Activated CD8-positive, alpha-beta memory T cell treated with anti-CD3 and anti-CD28 coated beads for 36 hours (primary cell): ENCODE measurements at regions not wholly inside any gene's neighbourhood (a gene's known extent, or its start where the extent isn't known, plus 50 kb on each side); places are given as distances from the start of the nearest gene placed in this dataset.

Source experiments
- CTCF ChIA-PET: fragments of 350-600 bp; sonication (Branson Sonifier 250); formaldehyde crosslinking; loops from one replicate; lab custom pipeline; 2021; ENCODE audit warnings: antibody characterized with exemption; lab: Charles Lee
- POLR2A ChIA-PET: fragments of 350-600 bp; sonication (Branson Sonifier 250); formaldehyde crosslinking; loops from one replicate; lab custom pipeline; 2021; ENCODE audit warnings: antibody characterized with exemption; lab: Charles Lee

DNA sequence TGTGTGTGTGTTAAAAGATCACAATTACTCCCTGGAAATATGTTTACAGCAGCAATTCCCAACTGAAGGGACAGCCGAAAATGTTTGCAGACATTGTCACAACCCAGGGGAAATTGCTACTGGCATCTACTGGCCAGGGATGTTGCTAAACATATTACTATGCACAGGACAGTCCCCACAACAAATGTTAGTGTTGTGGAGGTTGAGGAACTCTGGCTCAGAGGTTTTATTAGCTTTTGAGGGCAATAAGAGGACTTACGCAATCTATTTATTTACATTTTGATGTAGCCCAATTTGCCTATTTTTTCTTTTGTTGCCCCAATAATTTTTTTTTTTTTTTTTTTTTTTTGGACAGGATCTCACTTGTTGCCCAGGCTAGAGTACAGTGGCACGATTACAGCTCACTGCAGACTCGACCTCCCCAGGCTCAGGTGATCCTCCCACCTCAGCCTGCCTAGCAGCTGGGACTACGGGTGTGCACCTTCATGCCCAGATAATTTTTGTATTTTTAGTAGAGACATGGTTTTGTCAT is 154.1 kb downstream of the RPS12 start:
- ChIA-PET POLR2A (no interaction called here), CTCF (no interaction called here)

GRCh38 chr6:132969196-132969595 is 154.8 kb downstream of the RPS12 start:
- CTCF ChIA-PET = no interaction called here
- POLR2A ChIA-PET = no interaction called here

- ChIA-PET POLR2A (no interaction called here), CTCF (interaction anchor here (0.8 to 1.1 kb wide), 2 partner anchors 67 to 347 kb away, joined by 3 read pairs; no protein-coding TSS in a partner anchor)
These were observed 157.3 kb downstream of the RPS12 start for GRCh38 chr6:132971676-132972075.

DNA sequence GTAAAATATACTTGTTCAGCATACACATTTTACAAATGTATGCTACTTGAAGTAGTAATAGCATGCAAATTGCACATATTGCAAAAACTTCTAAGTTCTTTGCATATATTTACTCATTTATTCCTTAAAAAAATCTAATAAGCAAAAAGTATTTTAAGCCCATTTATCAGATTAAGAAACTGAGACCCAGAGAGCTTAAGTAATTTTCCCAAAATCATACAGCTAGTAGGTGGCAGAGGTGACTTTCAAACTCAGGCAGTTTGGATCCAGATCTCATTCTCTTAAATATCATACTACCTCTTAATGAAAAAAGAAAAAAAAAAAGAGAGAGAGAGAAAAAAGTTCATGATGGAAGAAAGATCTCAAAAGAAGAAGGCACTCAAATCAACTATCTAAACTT is 157.9 kb downstream of the RPS12 start:
- ChIA-PET CTCF (interaction anchor here (1.1 kb wide), 1 partner anchor 346 kb away, joined by 3 read pairs; no protein-coding TSS in a partner anchor), POLR2A (no interaction called here)

DNA sequence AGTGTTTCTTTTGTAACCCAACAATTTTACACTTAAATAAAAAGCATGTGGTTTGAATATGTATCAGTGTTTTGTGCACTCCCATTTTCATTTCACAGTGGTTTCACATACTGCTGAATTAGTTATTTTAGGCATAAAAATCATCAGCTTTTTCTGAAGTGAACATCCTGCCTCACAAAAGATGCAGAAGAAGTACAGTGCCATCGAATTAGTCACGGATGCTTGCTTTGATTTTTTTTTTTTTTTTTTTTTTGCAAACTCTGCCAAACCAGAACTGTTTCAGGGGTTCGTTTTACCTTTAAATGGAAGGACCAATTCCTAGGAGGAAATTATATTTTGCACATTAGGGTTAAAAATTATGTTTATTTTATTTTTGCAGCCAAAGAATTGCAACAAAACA is 158.6 kb downstream of the RPS12 start:
- ChIA-PET POLR2A (no interaction called here), CTCF (interaction anchor here (0.7 kb wide), 1 partner anchor 18 kb away, joined by 4 read pairs; no protein-coding TSS in a partner anchor)

- CTCF ChIA-PET = interaction anchor here (0.7 kb wide), 1 partner anchor 18 kb away, joined by 4 read pairs; no protein-coding TSS in a partner anchor
- POLR2A ChIA-PET = no interaction called here
These were observed 159.2 kb downstream of the RPS12 start for GRCh38 chr6:132973514-132973993.

DNA sequence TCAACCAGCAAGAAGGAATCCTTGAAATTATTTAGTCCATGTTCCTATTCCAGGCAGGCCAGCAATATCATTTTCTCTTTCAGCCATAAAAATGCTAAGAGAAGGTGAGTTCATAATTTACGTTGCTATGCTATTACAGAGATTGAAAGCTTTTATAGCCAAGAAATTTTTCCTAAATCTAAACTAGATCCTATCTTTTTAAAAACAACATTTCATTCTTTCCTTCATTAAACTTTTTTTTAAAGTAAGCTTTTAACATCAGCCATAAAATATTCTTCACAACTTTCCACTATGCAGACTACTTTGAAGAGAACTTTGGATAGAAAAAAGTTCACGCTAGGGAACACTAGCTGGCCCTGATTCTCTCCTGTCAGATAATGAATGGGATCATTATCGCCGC is 159.8 kb downstream of the RPS12 start:
- CTCF ChIA-PET = no interaction called here
- POLR2A ChIA-PET = no interaction called here

DNA sequence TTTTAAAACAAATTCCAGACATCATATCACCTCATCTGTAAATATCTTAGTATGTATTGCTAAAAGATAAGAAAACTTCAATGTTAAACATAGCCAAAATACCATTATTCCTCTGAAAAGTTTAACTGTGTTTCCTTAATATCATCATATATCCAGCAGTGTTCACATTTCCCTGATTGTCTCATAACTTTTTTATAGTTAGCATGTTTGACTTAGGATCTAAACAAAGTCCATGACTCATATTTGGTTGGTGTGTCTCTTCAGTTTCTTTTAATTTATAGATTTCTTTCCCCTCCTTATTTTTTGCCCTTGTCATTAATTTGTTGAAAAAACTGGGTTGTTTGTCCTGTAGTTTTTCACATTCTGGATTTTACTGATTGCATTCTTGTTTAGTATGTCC is 163.0 kb downstream of the RPS12 start:
- CTCF ChIA-PET = no interaction called here
- POLR2A ChIA-PET = no interaction called here

GRCh38 chr6:132978685-132979084 is 164.3 kb downstream of the RPS12 start:
- POLR2A ChIA-PET = no interaction called here
- CTCF ChIA-PET = no interaction called here

DNA sequence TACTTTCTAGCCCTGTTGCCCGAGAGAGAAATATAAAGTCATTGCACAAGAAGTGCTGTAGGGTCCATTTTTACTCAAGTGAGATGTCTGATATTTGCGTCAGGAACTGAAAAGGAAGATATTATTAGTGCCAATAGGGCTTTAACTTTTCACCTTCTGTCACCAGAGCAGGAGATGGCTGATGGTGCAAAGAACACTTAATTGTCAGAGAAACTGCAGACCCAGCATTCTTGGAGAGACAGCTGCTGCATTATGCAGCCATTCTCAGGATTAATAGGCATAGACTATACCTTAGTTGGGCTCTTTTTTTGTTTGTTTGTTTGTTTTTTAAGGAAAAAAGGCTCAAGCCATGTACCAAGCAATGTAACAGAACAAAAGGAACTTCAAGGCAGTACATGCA is 179.4 kb downstream of the RPS12 start:
- CTCF ChIA-PET = no interaction called here
- POLR2A ChIA-PET = no interaction called here

DNA sequence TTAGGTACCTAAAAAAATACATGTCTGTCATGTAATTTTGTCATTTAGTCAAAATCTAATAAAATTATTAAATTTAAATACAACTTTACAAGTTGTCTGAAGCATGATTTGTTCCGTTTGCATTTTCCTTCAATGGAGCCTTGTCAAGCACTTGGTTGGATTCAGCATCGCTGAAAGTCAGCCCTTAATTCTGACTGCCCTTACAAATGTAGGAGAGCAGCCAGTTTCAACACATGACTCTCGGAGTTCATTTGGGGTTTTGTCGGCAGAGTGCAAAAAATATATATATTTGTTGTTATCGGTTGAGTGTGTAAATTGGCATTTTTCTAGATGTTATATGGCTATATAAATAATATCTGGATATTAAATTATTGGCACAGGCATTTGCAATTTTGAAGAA is 180.6 kb downstream of the RPS12 start:
- POLR2A ChIA-PET = no interaction called here

GRCh38 chr6:132995432-132995831 is 181.1 kb downstream of the RPS12 start:
- CTCF ChIA-PET = no interaction called here
- POLR2A ChIA-PET = no interaction called here

More for the DNA sequence above, 180.6 kb downstream of the RPS12 start:
- CTCF ChIA-PET = no interaction called here

DNA sequence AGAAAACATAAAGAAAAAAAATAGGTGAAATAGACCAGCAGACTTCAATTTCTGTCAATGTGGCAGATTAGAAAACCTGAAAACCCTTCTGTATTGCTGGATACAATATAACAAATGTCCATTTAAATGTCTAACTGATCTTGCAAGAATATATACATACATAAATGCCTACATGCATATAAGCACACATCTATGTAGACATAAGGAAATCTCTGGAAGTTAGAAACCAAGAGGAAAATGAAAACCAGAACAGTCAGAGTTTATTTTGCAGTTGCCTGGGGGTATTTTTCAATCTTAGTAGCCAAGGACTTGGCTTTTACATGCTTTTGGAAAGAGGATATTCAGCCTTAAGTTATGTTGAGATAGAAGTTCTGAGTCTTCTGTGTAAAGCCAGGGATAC is 184.0 kb downstream of the RPS12 start:
- ChIA-PET CTCF (no interaction called here), POLR2A (no interaction called here)

DNA sequence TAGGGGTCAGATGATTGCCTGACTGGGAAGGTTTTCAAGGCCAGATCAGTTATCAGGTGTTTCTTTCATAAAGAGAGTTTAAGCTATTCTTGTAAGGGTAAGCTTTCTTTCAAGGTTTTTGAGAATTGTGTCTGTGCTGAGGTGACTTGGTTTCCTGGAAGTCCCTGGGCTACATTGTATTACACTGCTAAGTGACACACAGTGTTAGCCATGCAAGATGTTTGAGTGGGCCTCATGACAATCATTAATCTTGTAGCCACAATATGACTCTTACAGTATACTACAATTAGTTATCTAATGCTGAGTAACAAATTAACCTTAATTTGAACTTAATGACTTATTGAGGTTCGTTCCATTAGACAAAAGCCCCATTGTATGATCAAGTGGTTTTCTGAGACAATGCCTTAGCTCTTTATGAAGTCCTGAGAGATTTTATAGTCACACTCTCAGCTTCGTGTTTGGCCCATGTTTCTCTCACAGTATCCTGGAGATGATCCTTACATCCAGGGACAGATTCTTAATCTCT is 186.7 kb downstream of the RPS12 start:
- ChIA-PET CTCF (no interaction called here), POLR2A (no interaction called here)

- ChIA-PET POLR2A (no interaction called here), CTCF (no interaction called here)
These were observed 190.0 kb downstream of the RPS12 start for GRCh38 chr6:133004304-133004884.

- CTCF ChIA-PET = no interaction called here
These were observed 198.4 kb downstream of the RPS12 start for GRCh38 chr6:133012774-133013173.

DNA sequence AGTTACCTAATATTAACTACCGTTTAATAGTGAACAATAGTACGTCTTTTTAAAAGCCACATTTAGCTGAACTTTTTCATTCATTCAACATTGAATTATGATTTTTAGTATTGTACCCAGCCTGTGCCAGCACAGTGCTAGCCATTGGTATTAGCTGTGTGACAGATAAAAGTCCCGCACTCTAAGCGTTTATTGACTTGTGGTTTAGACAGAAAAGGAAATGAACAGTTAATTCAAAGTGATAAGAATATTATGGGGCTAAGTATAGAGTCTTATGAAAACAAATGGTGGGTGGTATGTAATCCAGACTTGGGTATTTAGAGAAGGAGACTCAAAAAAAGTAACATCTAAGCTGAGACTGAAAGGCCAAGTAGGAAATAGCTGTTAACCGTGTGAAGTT is 202.3 kb downstream of the RPS12 start:
- ChIA-PET POLR2A (no interaction called here), CTCF (no interaction called here)

More at GRCh38 chr6:133012774-133013173, 198.4 kb downstream of the RPS12 start:
- POLR2A ChIA-PET = no interaction called here

- CTCF ChIA-PET = no interaction called here
- POLR2A ChIA-PET = interaction anchor here (0.7 kb wide), 1 partner anchor 153 kb away, joined by 3 read pairs; no protein-coding TSS in a partner anchor
These were observed 203.2 kb downstream of the RPS12 start for GRCh38 chr6:133017581-133017980.

GRCh38 chr6:133026705-133027104 is 212.3 kb downstream of the RPS12 start:
- ChIA-PET POLR2A (no interaction called here), CTCF (no interaction called here)

- CTCF ChIA-PET = no interaction called here
- POLR2A ChIA-PET = no interaction called here
These were observed 207.9 kb upstream of the EYA4 start for GRCh38 chr6:133033263-133033662.
